Epithelial cell of prostate (primary cell): ENCODE measurements at regions not wholly inside any gene's neighbourhood (a gene's known extent, or its start where the extent isn't known, plus 50 kb on each side); places are given as distances from the start of the nearest gene placed in this dataset.

Experiments
- DNase-seq: peaks from one replicate; pipeline ENCODE4 v3.0.0-alpha.2; 2011; ENCODE audit warnings: low read depth, low spot score
- H3K27ac ChIP-seq: fragments of 450-650 bp; 2 replicates; pipeline ENCODE4 v1.5.1; 2017; ENCODE audit warnings: mild to moderate bottlenecking

GRCh38 chr13:21813844-21814243, 143.0 kb downstream of the FGF9 start:
- DNase-seq: no peak
- no peak overlapping the region for H3K27ac ChIP-seq

GRCh38 chr13:21814604-21815003, 143.7 kb downstream of the FGF9 start:
- no peak overlapping the region for H3K27ac ChIP-seq
- DNase-seq: no peak

- H3K27ac ChIP-seq: no peak overlapping the region
- no peak for DNase-seq
Observed at GRCh38 chr13:21817878-21818277, 147.0 kb downstream of the FGF9 start.

- no peak overlapping the region for H3K27ac ChIP-seq
- DNase-seq: no peak
Observed at GRCh38 chr13:21822029-21822428, 151.2 kb downstream of the FGF9 start.

- DNase-seq: no peak
Observed at GRCh38 chr13:21823416-21823815, 152.5 kb downstream of the FGF9 start.

GRCh38 chr13:21823949-21824348, 153.1 kb downstream of the FGF9 start:
- no peak for DNase-seq
- H3K27ac ChIP-seq: no peak overlapping the region

More at GRCh38 chr13:21823416-21823815, 152.5 kb downstream of the FGF9 start:
- H3K27ac ChIP-seq: no peak overlapping the region

- no peak overlapping the region for H3K27ac ChIP-seq
- no peak for DNase-seq
Observed at GRCh38 chr13:21825186-21825585, 154.3 kb downstream of the FGF9 start.

- no peak overlapping the region for H3K27ac ChIP-seq
- DNase-seq: no peak
Observed at GRCh38 chr13:21825801-21826200, 154.9 kb downstream of the FGF9 start.

GRCh38 chr13:21826214-21827015, 155.5 kb downstream of the FGF9 start:
- no peak overlapping the region for H3K27ac ChIP-seq
- no peak for DNase-seq

- DNase-seq: no peak
- no peak overlapping the region for H3K27ac ChIP-seq
Observed at GRCh38 chr13:21831654-21832324, 160.9 kb downstream of the FGF9 start.

- DNase-seq: no peak
- H3K27ac ChIP-seq: no peak overlapping the region
Observed at GRCh38 chr13:21833921-21834320, 163.0 kb downstream of the FGF9 start.

- H3K27ac ChIP-seq: no peak overlapping the region
- DNase-seq: no peak
Observed at GRCh38 chr13:21834521-21834920, 163.6 kb downstream of the FGF9 start.

- DNase-seq: no peak
- H3K27ac ChIP-seq: no peak overlapping the region
Observed at GRCh38 chr13:21837288-21837687, 166.4 kb downstream of the FGF9 start.

GRCh38 chr13:21837841-21838551, 167.1 kb downstream of the FGF9 start:
- H3K27ac ChIP-seq: no peak overlapping the region
- DNase-seq: no peak

GRCh38 chr13:21846605-21847004, 175.7 kb downstream of the FGF9 start:
- no peak for DNase-seq
- H3K27ac ChIP-seq: no peak overlapping the region

- DNase-seq: no peak
- H3K27ac ChIP-seq: no peak overlapping the region
Observed at GRCh38 chr13:21849323-21849722, 178.4 kb downstream of the FGF9 start.

- H3K27ac ChIP-seq: no peak overlapping the region
- DNase-seq: no peak
Observed at GRCh38 chr13:21850013-21851006, 179.4 kb downstream of the FGF9 start.

- no peak for DNase-seq
- H3K27ac ChIP-seq: no peak overlapping the region
Observed at GRCh38 chr13:21852043-21852442, 181.2 kb downstream of the FGF9 start.

- DNase-seq: no peak
- H3K27ac ChIP-seq: no peak overlapping the region
Observed at GRCh38 chr13:21853779-21854178, 182.9 kb downstream of the FGF9 start.

- no peak for DNase-seq
- H3K27ac ChIP-seq: no peak overlapping the region
Observed at GRCh38 chr13:21868823-21869222, 197.9 kb downstream of the FGF9 start.
